WTC11 (cell line): ENCODE measurements at regions not wholly inside any gene's neighbourhood (a gene's known extent, or its start where the extent isn't known, plus 50 kb on each side); places are given as distances from the start of the nearest gene placed in this dataset.

Experiments used
- ATAC-seq: fragments of 200-7000 bp; cut with Tn5 transposase; 2 replicates; pipeline ENCODE4 v1.10.0; 2021; ENCODE audit warnings: mild to moderate bottlenecking, moderate library complexity
- CTCF ChIA-PET: fragments of 300-600 bp; sonication (Branson Sonifier 250); formaldehyde crosslinking; loops from one replicate; lab custom pipeline; 2021; ENCODE audit warnings: antibody characterized with exemption; lab: Charles Lee
- POLR2A ChIA-PET: fragments of 350-600 bp; sonication (Branson Sonifier 250); formaldehyde crosslinking; loops from one replicate; lab custom pipeline; 2021; ENCODE audit warnings: antibody characterized with exemption; lab: Charles Lee
- DNase-seq: peaks from one replicate; pipeline ENCODE4 v3.0.0; 2021; ENCODE audit warnings: low spot score
- H3K27ac Mint-ChIP-seq: 2 replicates; pipeline ENCODE4 v1.8.0; 2021; ENCODE audit warnings: mixed read lengths
- H3K27me3 Mint-ChIP-seq: 2 replicates; pipeline ENCODE4 v1.8.0; 2021; ENCODE audit warnings: low read depth, mild to moderate bottlenecking, moderate library complexity, mixed read lengths
- H3K36me3 Mint-ChIP-seq: 2 replicates; pipeline ENCODE4 v1.8.0; 2021; ENCODE audit warnings: mixed read lengths
- H3K4me1 Mint-ChIP-seq: 2 replicates; pipeline ENCODE4 v1.8.0; 2022; ENCODE audit warnings: mixed read lengths
- H3K4me3 Mint-ChIP-seq: 2 replicates; pipeline ENCODE4 v1.8.0; 2021; ENCODE audit warnings: mild to moderate bottlenecking, moderate library complexity, mixed read lengths
- H3K9me3 Mint-ChIP-seq: 2 replicates; pipeline ENCODE4 v1.8.0; 2021; ENCODE audit warnings: mixed read lengths
- CREB1 ChIP-seq: sonication (generic); formaldehyde crosslinking; IDR thresholded peaks from 2 replicates; pipeline ENCODE4 v1.8.0; 2023; ENCODE audit warnings: mild to moderate bottlenecking, missing genetic modification reagents
- E2F1 ChIP-seq: sonication (generic); formaldehyde crosslinking; IDR thresholded peaks from 2 replicates; pipeline ENCODE4 v1.8.0; 2022; ENCODE audit warnings: mild to moderate bottlenecking, missing genetic modification reagents
- FOXP1 ChIP-seq: sonication (generic); formaldehyde crosslinking; IDR thresholded peaks from 2 replicates; pipeline ENCODE4 v1.8.0; 2022; ENCODE audit warnings: missing genetic modification reagents, mild to moderate bottlenecking, moderate library complexity, borderline replicate concordance
- GABPB1 ChIP-seq: sonication (generic); formaldehyde crosslinking; IDR thresholded peaks from 2 replicates; pipeline ENCODE4 v1.8.1; 2023; ENCODE audit warnings: mild to moderate bottlenecking, missing genetic modification reagents
- GTF2I ChIP-seq: fragments of 250-450 bp; sonication (Bioruptor Pico); conservative IDR thresholded peaks from 2 replicates; pipeline ENCODE4 v1.4.0; 2021; ENCODE audit warnings: mild to moderate bottlenecking
- KAT7 ChIP-seq: sonication (generic); formaldehyde crosslinking; IDR thresholded peaks from 2 replicates; pipeline ENCODE4 v1.8.1; 2023; ENCODE audit warnings: missing genetic modification reagents, mild to moderate bottlenecking, borderline replicate concordance
- MXD4 ChIP-seq: fragments of 250-450 bp; sonication (Bioruptor Pico); IDR thresholded peaks from 2 replicates; pipeline ENCODE4 v1.8.0; 2021; ENCODE audit warnings: mild to moderate bottlenecking, moderate library complexity, borderline replicate concordance
- NFATC4 ChIP-seq: fragments of 250-450 bp; sonication (Bioruptor Pico); IDR thresholded peaks from 2 replicates; pipeline ENCODE4 v1.9.0; 2021; ENCODE audit warnings: mild to moderate bottlenecking
- NR2C2 ChIP-seq: sonication (generic); formaldehyde crosslinking; IDR thresholded peaks from 2 replicates; pipeline ENCODE4 v1.8.0; 2022; ENCODE audit warnings: mild to moderate bottlenecking, missing genetic modification reagents
- OVOL2 ChIP-seq: fragments of 250-450 bp; sonication (Bioruptor Pico); IDR thresholded peaks from 2 replicates; pipeline ENCODE4 v1.9.0; 2021; ENCODE audit warnings: mild to moderate bottlenecking, borderline replicate concordance
- RELA ChIP-seq: sonication (generic); formaldehyde crosslinking; IDR thresholded peaks from 2 replicates; pipeline ENCODE4 v1.8.1; 2022; ENCODE audit warnings: missing genetic modification reagents, mild to moderate bottlenecking, borderline replicate concordance
- SOX15 ChIP-seq: fragments of 250-450 bp; sonication (Bioruptor Pico); IDR thresholded peaks from 2 replicates; pipeline ENCODE4 v1.9.0; 2021; ENCODE audit warnings: mild to moderate bottlenecking
- SP1 ChIP-seq: sonication (generic); formaldehyde crosslinking; conservative IDR thresholded peaks from 2 replicates; pipeline ENCODE4 v1.8.1; 2022; ENCODE audit warnings: missing genetic modification reagents
- TCF7 ChIP-seq: sonication (generic); formaldehyde crosslinking; IDR thresholded peaks from 2 replicates; pipeline ENCODE4 v1.8.0; 2022; ENCODE audit warnings: mild to moderate bottlenecking, low read depth, missing genetic modification reagents, moderate library complexity
- TP53 ChIP-seq: sonication (generic); formaldehyde crosslinking; IDR thresholded peaks from 2 replicates; pipeline ENCODE4 v1.8.1; 2023; ENCODE audit warnings: mild to moderate bottlenecking, missing genetic modification reagents
- ZBTB21 ChIP-seq: sonication (generic); formaldehyde crosslinking; IDR thresholded peaks from 2 replicates; pipeline ENCODE4 v1.8.1; 2023; ENCODE audit warnings: mild to moderate bottlenecking, missing genetic modification reagents, borderline replicate concordance
- ZNF423 ChIP-seq: fragments of 250-450 bp; sonication (Bioruptor Pico); IDR thresholded peaks from 2 replicates; pipeline ENCODE4 v2.1.2; 2022; ENCODE audit warnings: mild to moderate bottlenecking, moderate library complexity
- ZNF425 ChIP-seq: fragments of 250-450 bp; sonication (Bioruptor Pico); conservative IDR thresholded peaks from 2 replicates; pipeline ENCODE4 v1.9.0; 2021; ENCODE audit warnings: mild to moderate bottlenecking
- ZNF512 ChIP-seq: sonication (generic); formaldehyde crosslinking; IDR thresholded peaks from 2 replicates; pipeline ENCODE4 v1.8.1; 2022; ENCODE audit warnings: missing genetic modification reagents, borderline replicate concordance
- TF ChIP-seq, protein P1 (sequence below): fragments of 250-450 bp; sonication (Bioruptor Pico); IDR thresholded peaks from 2 replicates; pipeline ENCODE4 v1.8.0; 2021; ENCODE audit warnings: mild to moderate bottlenecking
- TF ChIP-seq, protein P2 (sequence below): fragments of 250-450 bp; sonication (Bioruptor Pico); IDR thresholded peaks from 2 replicates; pipeline ENCODE4 v1.9.0; 2021; ENCODE audit warnings: moderate library complexity, mild to moderate bottlenecking, inconsistent platforms, borderline replicate concordance
- TF ChIP-seq, protein P3 (sequence below): sonication (generic); formaldehyde crosslinking; IDR thresholded peaks from 2 replicates; pipeline ENCODE4 v1.8.1; 2023; ENCODE audit warnings: mild to moderate bottlenecking, missing genetic modification reagents, moderate library complexity
- TF ChIP-seq, protein P4 (sequence below): sonication (generic); formaldehyde crosslinking; conservative IDR thresholded peaks from 2 replicates; pipeline ENCODE4 v1.8.1; 2023; ENCODE audit warnings: mild to moderate bottlenecking, low read depth, missing genetic modification reagents, moderate library complexity
- TF ChIP-seq, protein P5 (sequence below): sonication (generic); formaldehyde crosslinking; IDR thresholded peaks from 2 replicates; pipeline ENCODE4 v1.8.1; 2022; ENCODE audit warnings: low read depth, missing genetic modification reagents, borderline replicate concordance

GRCh38 chr4:137063961-137064360, 468.3 kb downstream of the PCDH18 start:
- no peak for ATAC-seq
- Mint-ChIP-seq H3K9me3 (no peaks in the 10 kb centered on the region), H3K4me3 (no peak overlapping the region), H3K27ac (no peak overlapping the region), H3K27me3 (no peaks in the 10 kb centered on the region), H3K4me1 (no peaks in the 10 kb centered on the region), H3K36me3 (no peaks in the 10 kb centered on the region)
- TF ChIP-seq, protein P1, sequence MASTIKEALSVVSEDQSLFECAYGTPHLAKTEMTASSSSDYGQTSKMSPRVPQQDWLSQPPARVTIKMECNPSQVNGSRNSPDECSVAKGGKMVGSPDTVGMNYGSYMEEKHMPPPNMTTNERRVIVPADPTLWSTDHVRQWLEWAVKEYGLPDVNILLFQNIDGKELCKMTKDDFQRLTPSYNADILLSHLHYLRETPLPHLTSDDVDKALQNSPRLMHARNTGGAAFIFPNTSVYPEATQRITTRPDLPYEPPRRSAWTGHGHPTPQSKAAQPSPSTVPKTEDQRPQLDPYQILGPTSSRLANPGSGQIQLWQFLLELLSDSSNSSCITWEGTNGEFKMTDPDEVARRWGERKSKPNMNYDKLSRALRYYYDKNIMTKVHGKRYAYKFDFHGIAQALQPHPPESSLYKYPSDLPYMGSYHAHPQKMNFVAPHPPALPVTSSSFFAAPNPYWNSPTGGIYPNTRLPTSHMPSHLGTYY, result no peak
- TF ChIP-seq, protein P2, sequence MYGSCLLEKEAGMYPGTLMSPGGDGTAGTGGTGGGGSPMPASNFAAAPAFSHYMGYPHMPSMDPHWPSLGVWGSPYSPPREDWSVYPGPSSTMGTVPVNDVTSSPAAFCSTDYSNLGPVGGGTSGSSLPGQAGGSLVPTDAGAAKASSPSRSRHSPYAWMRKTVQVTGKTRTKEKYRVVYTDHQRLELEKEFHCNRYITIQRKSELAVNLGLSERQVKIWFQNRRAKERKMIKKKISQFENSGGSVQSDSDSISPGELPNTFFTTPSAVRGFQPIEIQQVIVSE (CRISPR knock-in tag), result no peak
- no peak for TF ChIP-seq RELA
- no peak for TF ChIP-seq TP53 (CRISPR knock-in tag)
- TF ChIP-seq FOXP1 (CRISPR knock-in tag), result no peak
- no peak for TF ChIP-seq KAT7
- no peak for TF ChIP-seq CREB1 (CRISPR knock-in tag)
- TF ChIP-seq, protein P3, sequence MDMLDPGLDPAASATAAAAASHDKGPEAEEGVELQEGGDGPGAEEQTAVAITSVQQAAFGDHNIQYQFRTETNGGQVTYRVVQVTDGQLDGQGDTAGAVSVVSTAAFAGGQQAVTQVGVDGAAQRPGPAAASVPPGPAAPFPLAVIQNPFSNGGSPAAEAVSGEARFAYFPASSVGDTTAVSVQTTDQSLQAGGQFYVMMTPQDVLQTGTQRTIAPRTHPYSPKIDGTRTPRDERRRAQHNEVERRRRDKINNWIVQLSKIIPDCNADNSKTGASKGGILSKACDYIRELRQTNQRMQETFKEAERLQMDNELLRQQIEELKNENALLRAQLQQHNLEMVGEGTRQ (CRISPR knock-in tag), result no peak
- TF ChIP-seq E2F1, result no peak
- no peak for TF ChIP-seq ZBTB21
- no peak for TF ChIP-seq ZNF512 (CRISPR knock-in tag)
- no peak for TF ChIP-seq ZNF425
- no peak for TF ChIP-seq TCF7 (CRISPR knock-in tag)
- no peak for TF ChIP-seq SP1 (CRISPR knock-in tag)
- TF ChIP-seq MXD4 (CRISPR knock-in tag), result no peak
- TF ChIP-seq GABPB1 (CRISPR knock-in tag), result no peak
- TF ChIP-seq NR2C2 (CRISPR knock-in tag), result no peak
- POLR2A ChIA-PET, result interaction anchor here (0.5 to 0.6 kb wide), 2 partner anchors 101 to 406 kb away, joined by 5 to 7 read pairs; no protein-coding TSS in a partner anchor
- CTCF ChIA-PET, result no interaction called here
- no peak for DNase-seq

GRCh38 chr4:137043184-137043583, 489.1 kb downstream of the PCDH18 start:
- Mint-ChIP-seq H3K4me1 (no peaks in the 10 kb centered on the region), H3K4me3 (no peak overlapping the region), H3K36me3 (no peaks in the 10 kb centered on the region), H3K27me3 (no peaks in the 10 kb centered on the region), H3K9me3 (no peaks in the 10 kb centered on the region), H3K27ac (no peak overlapping the region)
- DNase-seq, result no peak
- POLR2A ChIA-PET, result no interaction called here
- CTCF ChIA-PET, result no interaction called here
- ATAC-seq, result no peak
- no peak for TF ChIP-seq NFATC4
- TF ChIP-seq SP1 (CRISPR knock-in tag), result no peak
- TF ChIP-seq GTF2I (CRISPR knock-in tag), result no peak
- no peak for TF ChIP-seq SOX15 (CRISPR knock-in tag)
- TF ChIP-seq, protein P4, sequence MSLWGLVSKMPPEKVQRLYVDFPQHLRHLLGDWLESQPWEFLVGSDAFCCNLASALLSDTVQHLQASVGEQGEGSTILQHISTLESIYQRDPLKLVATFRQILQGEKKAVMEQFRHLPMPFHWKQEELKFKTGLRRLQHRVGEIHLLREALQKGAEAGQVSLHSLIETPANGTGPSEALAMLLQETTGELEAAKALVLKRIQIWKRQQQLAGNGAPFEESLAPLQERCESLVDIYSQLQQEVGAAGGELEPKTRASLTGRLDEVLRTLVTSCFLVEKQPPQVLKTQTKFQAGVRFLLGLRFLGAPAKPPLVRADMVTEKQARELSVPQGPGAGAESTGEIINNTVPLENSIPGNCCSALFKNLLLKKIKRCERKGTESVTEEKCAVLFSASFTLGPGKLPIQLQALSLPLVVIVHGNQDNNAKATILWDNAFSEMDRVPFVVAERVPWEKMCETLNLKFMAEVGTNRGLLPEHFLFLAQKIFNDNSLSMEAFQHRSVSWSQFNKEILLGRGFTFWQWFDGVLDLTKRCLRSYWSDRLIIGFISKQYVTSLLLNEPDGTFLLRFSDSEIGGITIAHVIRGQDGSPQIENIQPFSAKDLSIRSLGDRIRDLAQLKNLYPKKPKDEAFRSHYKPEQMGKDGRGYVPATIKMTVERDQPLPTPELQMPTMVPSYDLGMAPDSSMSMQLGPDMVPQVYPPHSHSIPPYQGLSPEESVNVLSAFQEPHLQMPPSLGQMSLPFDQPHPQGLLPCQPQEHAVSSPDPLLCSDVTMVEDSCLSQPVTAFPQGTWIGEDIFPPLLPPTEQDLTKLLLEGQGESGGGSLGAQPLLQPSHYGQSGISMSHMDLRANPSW (CRISPR knock-in tag), result no peak
- TF ChIP-seq, protein P5, sequence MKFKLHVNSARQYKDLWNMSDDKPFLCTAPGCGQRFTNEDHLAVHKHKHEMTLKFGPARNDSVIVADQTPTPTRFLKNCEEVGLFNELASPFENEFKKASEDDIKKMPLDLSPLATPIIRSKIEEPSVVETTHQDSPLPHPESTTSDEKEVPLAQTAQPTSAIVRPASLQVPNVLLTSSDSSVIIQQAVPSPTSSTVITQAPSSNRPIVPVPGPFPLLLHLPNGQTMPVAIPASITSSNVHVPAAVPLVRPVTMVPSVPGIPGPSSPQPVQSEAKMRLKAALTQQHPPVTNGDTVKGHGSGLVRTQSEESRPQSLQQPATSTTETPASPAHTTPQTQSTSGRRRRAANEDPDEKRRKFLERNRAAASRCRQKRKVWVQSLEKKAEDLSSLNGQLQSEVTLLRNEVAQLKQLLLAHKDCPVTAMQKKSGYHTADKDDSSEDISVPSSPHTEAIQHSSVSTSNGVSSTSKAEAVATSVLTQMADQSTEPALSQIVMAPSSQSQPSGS (CRISPR knock-in tag), result no peak
- no peak for TF ChIP-seq OVOL2
- TF ChIP-seq ZNF423, result no peak
